ENCODE measurements at regions not wholly inside any gene's neighbourhood (a gene's known extent, or its start where the extent isn't known, plus 50 kb on each side); places are given as distances from the start of the nearest gene placed in this dataset.
A peak's percentile ranks its signal among the peaks of the same experiment; 100 is the strongest.

- peak overlapping the region; percentile 69 for H3K27ac ChIP-seq (ENCODE audit: low read depth, low read length)
- TF ChIP-seq CTCF (IDR thresholded peaks at IDR 0.05; ENCODE audit: low read depth, low read length): no peak
- no peak overlapping the region for H3K4me3 ChIP-seq (ENCODE audit: low read depth, low read length)
- POLR2A ChIA-PET: interaction anchor here (6.7 kb wide), 1 partner anchor 279 kb away, joined by 86 read pairs; the partner anchor contains the start of gene THBS1
- CTCF ChIA-PET: interaction anchor here (1.6 kb wide), 1 partner anchor 278 kb away, joined by 6 read pairs; no protein-coding TSS in a partner anchor
- H3K9me3 ChIP-seq (ENCODE audit: control insufficient read depth, insufficient read depth, low read length): no peaks in the 10 kb centered on the region
- no peaks in the 10 kb centered on the region for H3K27me3 ChIP-seq (ENCODE audit: control insufficient read depth, insufficient read depth, low read length)
- DNase-seq (ENCODE audit: low read depth, low spot score): no peak
Observed at GRCh38 chr15:39301589-39301999, 279.3 kb upstream of the THBS1 start.

- ChIA-PET CTCF (interaction anchor here (0.7 to 1.6 kb wide), 3 partner anchors 19 to 454 kb away, joined by 3 to 6 read pairs (median 3); no protein-coding TSS in a partner anchor), POLR2A (interaction anchor here (1.1 to 6.7 kb wide), 4 partner anchors 122 to 283 kb away, joined by 4 to 86 read pairs (median 12); partner anchors contain the start of gene THBS1)
- Histone ChIP-seq H3K27me3 (ENCODE audit: control insufficient read depth, insufficient read depth, low read length) (no peaks in the 10 kb centered on the region), H3K27ac (ENCODE audit: low read depth, low read length) (no peak overlapping the region), H3K4me3 (ENCODE audit: low read depth, low read length) (no peak overlapping the region), H3K9me3 (ENCODE audit: control insufficient read depth, insufficient read depth, low read length) (no peaks in the 10 kb centered on the region)
- TF ChIP-seq CTCF (IDR thresholded peaks at IDR 0.05; ENCODE audit: low read depth, low read length): no peak
- no peak for DNase-seq (ENCODE audit: low read depth, low spot score)
Observed at GRCh38 chr15:39302936-39303335, 277.9 kb upstream of the THBS1 start.

- Histone ChIP-seq H3K27ac (ENCODE audit: low read depth, low read length) (peak overlapping the region; percentile 84), H3K27me3 (ENCODE audit: control insufficient read depth, insufficient read depth, low read length) (no peaks in the 10 kb centered on the region), H3K4me3 (ENCODE audit: low read depth, low read length) (no peak overlapping the region), H3K9me3 (ENCODE audit: control insufficient read depth, insufficient read depth, low read length) (no peaks in the 10 kb centered on the region)
- peak; percentile 98 for DNase-seq (ENCODE audit: low read depth, low spot score)
- TF ChIP-seq CTCF (IDR thresholded peaks at IDR 0.05; ENCODE audit: low read depth, low read length): no peak
- ChIA-PET CTCF (interaction anchor here (0.9 kb wide), 1 partner anchor 132 kb away, joined by 3 read pairs; no protein-coding TSS in a partner anchor), POLR2A (interaction anchor here (0.6 to 6.7 kb wide), 14 partner anchors 58 to 294 kb away, joined by 3 to 86 read pairs (median 6); partner anchors contain the start of gene THBS1)
Observed at GRCh38 chr15:39304201-39304841, 276.6 kb upstream of the THBS1 start.

- Histone ChIP-seq H3K4me3 (ENCODE audit: low read depth, low read length) (no peak overlapping the region), H3K9me3 (ENCODE audit: control insufficient read depth, insufficient read depth, low read length) (no peaks in the 10 kb centered on the region), H3K27ac (ENCODE audit: low read depth, low read length) (peak overlapping the region; percentile 83), H3K27me3 (ENCODE audit: control insufficient read depth, insufficient read depth, low read length) (no peaks in the 10 kb centered on the region)
- no peak for DNase-seq (ENCODE audit: low read depth, low spot score)
- TF ChIP-seq CTCF (IDR thresholded peaks at IDR 0.05; ENCODE audit: low read depth, low read length): no peak
- ChIA-PET POLR2A (interaction anchor here (0.8 to 6.7 kb wide), 13 partner anchors 58 to 293 kb away, joined by 3 to 86 read pairs (median 7); partner anchors contain the start of gene THBS1), CTCF (no interaction called here)
Observed at GRCh38 chr15:39304931-39305728, 275.7 kb upstream of the THBS1 start.
